ENCODE measurements at regions not wholly inside any gene's neighbourhood (a gene's known extent, or its start where the extent isn't known, plus 50 kb on each side); places are given as distances from the start of the nearest gene placed in this dataset.

GRCh38 chr14:104442631-104443390 is 136.8 kb upstream of the C14orf180 start:
- Mint-ChIP-seq H3K36me3 (ENCODE audit: low read depth, unreplicated experiment) (peaks cover 9% of the 10 kb centered on the region), H3K27me3 (ENCODE audit: unreplicated experiment) (peaks cover 14% of the 10 kb centered on the region), H3K4me1 (ENCODE audit: unreplicated experiment) (no peaks in the 10 kb centered on the region), H3K9me3 (ENCODE audit: unreplicated experiment) (peaks cover 2% of the 10 kb centered on the region), H3K27ac (ENCODE audit: unreplicated experiment) (no peak overlapping the region), H3K4me3 (ENCODE audit: unreplicated experiment) (no peak overlapping the region)
- DNase-seq (ENCODE audit: low spot score) = no peak
- TF ChIP-seq CTCF (IDR thresholded peaks at IDR 0.05; ENCODE audit: unreplicated experiment) = no peak

GRCh38 chr14:104443391-104444158 is 136.0 kb upstream of the C14orf180 start:
- Mint-ChIP-seq H3K4me1 (ENCODE audit: unreplicated experiment) (no peaks in the 10 kb centered on the region), H3K9me3 (ENCODE audit: unreplicated experiment) (peaks cover 4% of the 10 kb centered on the region), H3K27me3 (ENCODE audit: unreplicated experiment) (peaks cover 16% of the 10 kb centered on the region), H3K4me3 (ENCODE audit: unreplicated experiment) (no peak overlapping the region), H3K36me3 (ENCODE audit: low read depth, unreplicated experiment) (peaks cover 9% of the 10 kb centered on the region), H3K27ac (ENCODE audit: unreplicated experiment) (no peak overlapping the region)
- no peak for TF ChIP-seq CTCF (IDR thresholded peaks at IDR 0.05; ENCODE audit: unreplicated experiment)
- DNase-seq (ENCODE audit: low spot score) = no peak

- DNase-seq (ENCODE audit: low spot score) = no peak
- H3K4me3 Mint-ChIP-seq (ENCODE audit: unreplicated experiment) = no peak overlapping the region
Observed at GRCh38 chr14:104444159-104445030, 135.2 kb upstream of the C14orf180 start.

GRCh38 chr14:104445086-104445485 is 134.5 kb upstream of the C14orf180 start:
- Mint-ChIP-seq H3K27me3 (ENCODE audit: unreplicated experiment) (peaks cover 14% of the 10 kb centered on the region), H3K36me3 (ENCODE audit: low read depth, unreplicated experiment) (peaks cover 9% of the 10 kb centered on the region), H3K9me3 (ENCODE audit: unreplicated experiment) (peaks cover 5% of the 10 kb centered on the region), H3K4me3 (ENCODE audit: unreplicated experiment) (no peak overlapping the region), H3K4me1 (ENCODE audit: unreplicated experiment) (no peaks in the 10 kb centered on the region), H3K27ac (ENCODE audit: unreplicated experiment) (no peak overlapping the region)
- no peak for DNase-seq (ENCODE audit: low spot score)
- no peak for TF ChIP-seq CTCF (IDR thresholded peaks at IDR 0.05; ENCODE audit: unreplicated experiment)

More at GRCh38 chr14:104444159-104445030, 135.2 kb upstream of the C14orf180 start:
- Mint-ChIP-seq H3K4me1 (ENCODE audit: unreplicated experiment) (no peaks in the 10 kb centered on the region), H3K36me3 (ENCODE audit: low read depth, unreplicated experiment) (peaks cover 9% of the 10 kb centered on the region), H3K9me3 (ENCODE audit: unreplicated experiment) (peaks cover 4% of the 10 kb centered on the region), H3K27ac (ENCODE audit: unreplicated experiment) (no peak overlapping the region), H3K27me3 (ENCODE audit: unreplicated experiment) (peaks cover 14% of the 10 kb centered on the region)
- TF ChIP-seq CTCF (IDR thresholded peaks at IDR 0.05; ENCODE audit: unreplicated experiment) = no peak

All from endothelial cell (in vitro differentiated cells).